ENCODE measurements at regions not wholly inside any gene's neighbourhood (a gene's known extent, or its start where the extent isn't known, plus 50 kb on each side); places are given as distances from the start of the nearest gene placed in this dataset.

DNA sequence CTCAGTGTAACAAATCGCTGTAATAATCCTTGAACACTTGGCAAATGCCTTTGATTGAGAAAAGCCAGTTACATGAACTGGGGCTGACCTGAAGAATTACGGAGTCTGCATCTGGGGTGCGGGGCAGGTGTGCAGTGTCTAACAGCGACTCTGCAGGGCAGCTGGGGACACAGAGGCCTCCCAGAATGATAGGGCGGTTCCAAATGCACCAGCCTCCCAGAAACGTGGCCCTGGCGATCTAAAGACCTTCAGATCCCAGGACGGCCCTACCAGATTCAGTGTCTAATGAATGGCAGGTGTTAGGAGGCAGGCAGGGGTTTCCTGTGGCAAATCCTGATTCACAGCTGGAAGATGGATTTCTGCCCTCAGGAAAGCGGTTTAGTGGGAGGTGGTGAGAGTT, 100.5 kb upstream of the RGMA start:
- RAD21 ChIA-PET (ENCODE audit: low non-redundant PET in 1 of 2, low total read pairs in 2 of 2, uncharacterized antibody in 2 of 2, unreplicated experiment in 2 of 2) = no interaction called here
- H3K79me2 ChIP-seq (ENCODE audit: insufficient read depth, low read length) = no peaks in the 10 kb centered on the region
- H3K4me2 ChIP-seq (ENCODE audit: low read length) = no peak overlapping the region
- H2AFZ ChIP-seq (ENCODE audit: low read depth, low read length, poor library complexity, severe bottlenecking) = no peak overlapping the region
- H3K27ac ChIP-seq (ENCODE audit: low read depth, low read length) = no peak overlapping the region
- intact Hi-C loops (cut with micrococcal nuclease) = no loop called here
- POLR2A ChIA-PET = no interaction called here
- peaks cover 48% of the 10 kb centered on the region for H3K27me3 ChIP-seq (ENCODE audit: insufficient read depth, low read length)
- no peaks in the 10 kb centered on the region for H3K9me3 ChIP-seq (ENCODE audit: control insufficient read depth in 1 of 2, insufficient read depth in 1 of 2, low read depth in 1 of 2, low read length in 2 of 2)
- no peak overlapping the region for H3K4me3 ChIP-seq (replicated peaks in 1 of 2; ENCODE audit: low read depth in 1 of 2, low read length in 2 of 2)
- no TSS peak for BruUV-seq (replicated peaks)
- ATAC-seq (no peak), DNase-seq (ENCODE audit: low read depth, low spot score) (no peak)
- no peaks in the 10 kb centered on the region for H3K4me1 ChIP-seq (ENCODE audit: control insufficient read depth in 1 of 2, insufficient read depth in 2 of 2, low read length in 2 of 2)
- H3K9me2 ChIP-seq (ENCODE audit: insufficient read depth) = no peaks in the 10 kb centered on the region
- H3K36me3 ChIP-seq (ENCODE audit: control insufficient read depth in 1 of 2, insufficient read depth in 2 of 2, low read length in 2 of 2) = no peaks in the 10 kb centered on the region
- H3K9ac ChIP-seq (ENCODE audit: low read length) = no peak overlapping the region
- TF ChIP-seq TCF7L2 (IDR thresholded peaks at IDR 0.05; ENCODE audit: borderline replicate concordance, extremely low read depth, insufficient read depth, insufficient read length) (no peak), RAD21 (IDR thresholded peaks at IDR 0.05; ENCODE audit: low read depth) (no peak)
- TF ChIP-seq, protein P1, sequence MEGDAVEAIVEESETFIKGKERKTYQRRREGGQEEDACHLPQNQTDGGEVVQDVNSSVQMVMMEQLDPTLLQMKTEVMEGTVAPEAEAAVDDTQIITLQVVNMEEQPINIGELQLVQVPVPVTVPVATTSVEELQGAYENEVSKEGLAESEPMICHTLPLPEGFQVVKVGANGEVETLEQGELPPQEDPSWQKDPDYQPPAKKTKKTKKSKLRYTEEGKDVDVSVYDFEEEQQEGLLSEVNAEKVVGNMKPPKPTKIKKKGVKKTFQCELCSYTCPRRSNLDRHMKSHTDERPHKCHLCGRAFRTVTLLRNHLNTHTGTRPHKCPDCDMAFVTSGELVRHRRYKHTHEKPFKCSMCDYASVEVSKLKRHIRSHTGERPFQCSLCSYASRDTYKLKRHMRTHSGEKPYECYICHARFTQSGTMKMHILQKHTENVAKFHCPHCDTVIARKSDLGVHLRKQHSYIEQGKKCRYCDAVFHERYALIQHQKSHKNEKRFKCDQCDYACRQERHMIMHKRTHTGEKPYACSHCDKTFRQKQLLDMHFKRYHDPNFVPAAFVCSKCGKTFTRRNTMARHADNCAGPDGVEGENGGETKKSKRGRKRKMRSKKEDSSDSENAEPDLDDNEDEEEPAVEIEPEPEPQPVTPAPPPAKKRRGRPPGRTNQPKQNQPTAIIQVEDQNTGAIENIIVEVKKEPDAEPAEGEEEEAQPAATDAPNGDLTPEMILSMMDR (IDR thresholded peaks at IDR 0.05 in 2 of 3, conservative IDR thresholded peaks at IDR 0.05 in 1 of 3; ENCODE audit: borderline replicate concordance in 1 of 3, insufficient read depth in 1 of 3, low read depth in 2 of 3, low read length in 2 of 3) = no peak
- CTCF ChIA-PET = no interaction called here
- H4K20me1 ChIP-seq (ENCODE audit: insufficient read depth) = no peaks in the 10 kb centered on the region

DNA sequence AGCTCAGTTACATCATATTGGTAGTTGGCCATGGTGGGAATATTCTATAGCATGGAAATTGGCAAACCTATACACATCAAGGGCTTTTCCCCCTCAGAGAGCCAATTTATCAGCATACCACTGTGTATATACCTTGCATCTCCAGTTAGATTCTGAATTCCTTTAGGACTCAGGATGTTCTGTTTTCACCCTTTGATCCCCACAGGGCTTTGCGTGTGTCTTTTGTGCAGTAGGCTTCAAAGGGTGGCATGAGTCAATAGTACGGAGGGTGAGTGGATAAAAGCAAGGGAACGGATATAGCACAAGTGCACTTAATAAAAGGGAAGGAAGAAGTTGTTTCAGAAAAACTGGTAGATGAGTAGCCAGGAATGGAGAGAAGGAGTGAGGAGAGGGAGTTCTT, 99.2 kb upstream of the RGMA start:
- DNase-seq (ENCODE audit: low read depth, low spot score) = no peak
- ChIA-PET RAD21 (ENCODE audit: low non-redundant PET in 1 of 2, low total read pairs in 2 of 2, uncharacterized antibody in 2 of 2, unreplicated experiment in 2 of 2) (no interaction called here), POLR2A (no interaction called here), CTCF (no interaction called here)
- no peaks in the 10 kb centered on the region for H3K9me3 ChIP-seq (ENCODE audit: control insufficient read depth in 1 of 2, insufficient read depth in 1 of 2, low read depth in 1 of 2, low read length in 2 of 2)
- H3K27me3 ChIP-seq (ENCODE audit: insufficient read depth, low read length) = peaks cover 42% of the 10 kb centered on the region
- ATAC-seq = no peak
- H2AFZ ChIP-seq (ENCODE audit: low read depth, low read length, poor library complexity, severe bottlenecking) = no peak overlapping the region
- no peaks in the 10 kb centered on the region for H3K4me1 ChIP-seq (ENCODE audit: control insufficient read depth in 1 of 2, insufficient read depth in 2 of 2, low read length in 2 of 2)
- no peaks in the 10 kb centered on the region for H3K79me2 ChIP-seq (ENCODE audit: insufficient read depth, low read length)
- BruUV-seq (replicated peaks) = no TSS peak
- H3K27ac ChIP-seq (ENCODE audit: low read depth, low read length) = no peak overlapping the region
- no peak overlapping the region for H3K9ac ChIP-seq (ENCODE audit: low read length)
- no peaks in the 10 kb centered on the region for H3K9me2 ChIP-seq (ENCODE audit: insufficient read depth)
- no peaks in the 10 kb centered on the region for H3K36me3 ChIP-seq (ENCODE audit: control insufficient read depth in 1 of 2, insufficient read depth in 2 of 2, low read length in 2 of 2)
- no peak overlapping the region for H3K4me2 ChIP-seq (ENCODE audit: low read length)
- no peaks in the 10 kb centered on the region for H4K20me1 ChIP-seq (ENCODE audit: insufficient read depth)
- H3K4me3 ChIP-seq (replicated peaks in 1 of 2; ENCODE audit: low read depth in 1 of 2, low read length in 2 of 2) = no peak overlapping the region
- intact Hi-C loops (cut with micrococcal nuclease) = no loop called here
- TF ChIP-seq EZH2phosphoT487 (IDR thresholded peaks at IDR 0.05; ENCODE audit: borderline replicate concordance) = no peak
- no peak for TF ChIP-seq SP1 (IDR thresholded peaks at IDR 0.05; ENCODE audit: low read depth)
- TF ChIP-seq, protein P2, sequence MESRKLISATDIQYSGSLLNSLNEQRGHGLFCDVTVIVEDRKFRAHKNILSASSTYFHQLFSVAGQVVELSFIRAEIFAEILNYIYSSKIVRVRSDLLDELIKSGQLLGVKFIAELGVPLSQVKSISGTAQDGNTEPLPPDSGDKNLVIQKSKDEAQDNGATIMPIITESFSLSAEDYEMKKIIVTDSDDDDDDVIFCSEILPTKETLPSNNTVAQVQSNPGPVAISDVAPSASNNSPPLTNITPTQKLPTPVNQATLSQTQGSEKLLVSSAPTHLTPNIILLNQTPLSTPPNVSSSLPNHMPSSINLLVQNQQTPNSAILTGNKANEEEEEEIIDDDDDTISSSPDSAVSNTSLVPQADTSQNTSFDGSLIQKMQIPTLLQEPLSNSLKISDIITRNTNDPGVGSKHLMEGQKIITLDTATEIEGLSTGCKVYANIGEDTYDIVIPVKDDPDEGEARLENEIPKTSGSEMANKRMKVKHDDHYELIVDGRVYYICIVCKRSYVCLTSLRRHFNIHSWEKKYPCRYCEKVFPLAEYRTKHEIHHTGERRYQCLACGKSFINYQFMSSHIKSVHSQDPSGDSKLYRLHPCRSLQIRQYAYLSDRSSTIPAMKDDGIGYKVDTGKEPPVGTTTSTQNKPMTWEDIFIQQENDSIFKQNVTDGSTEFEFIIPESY (IDR thresholded peaks at IDR 0.05; ENCODE audit: extremely low read depth, insufficient replicate concordance, low read length) = no peak
- no peak for TF ChIP-seq TCF7L2 (IDR thresholded peaks at IDR 0.05; ENCODE audit: borderline replicate concordance, extremely low read depth, insufficient read depth, insufficient read length)
- TF ChIP-seq ZFX (IDR thresholded peaks at IDR 0.05) = no peak
- no peak for TF ChIP-seq CBX3 (IDR thresholded peaks at IDR 0.05; ENCODE audit: low read depth)
- TF ChIP-seq POLR2AphosphoS5 (IDR thresholded peaks at IDR 0.05; ENCODE audit: low read depth, low read length) = no peak
- TF ChIP-seq SRF (IDR thresholded peaks at IDR 0.05; ENCODE audit: low read depth) = no peak
- TF ChIP-seq, protein P1 (IDR thresholded peaks at IDR 0.05 in 2 of 3, conservative IDR thresholded peaks at IDR 0.05 in 1 of 3; ENCODE audit: borderline replicate concordance in 1 of 3, insufficient read depth in 1 of 3, low read depth in 2 of 3, low read length in 2 of 3) = no peak
- no peak for TF ChIP-seq FOSL1 (IDR thresholded peaks at IDR 0.05; ENCODE audit: low read depth)
